ENCODE measurements at regions not wholly inside any gene's neighbourhood (a gene's known extent, or its start where the extent isn't known, plus 50 kb on each side); places are given as distances from the start of the nearest gene placed in this dataset.
"Not testable (repeated sequence)": the region's sequence is repeated elsewhere in the genome, so short reads cannot be mapped to it uniquely, and the experiment has no call there.

- Histone ChIP-seq H3K4me3 (no peak overlapping the region), H3K27ac (no peak overlapping the region), H3K4me2 (no peak overlapping the region), H3K4me1 (no peaks in the 10 kb centered on the region), H3K9me3 (no peaks in the 10 kb centered on the region)
- ChIA-PET POLR2A (no interaction called here), CTCF (interaction anchor here (0.9 kb wide), 1 partner anchor 288 kb away, joined by 3 read pairs; no protein-coding TSS in a partner anchor)
- FAIRE-seq (no peak), DNase-seq (ENCODE audit: low read depth in 1 of 2, low spot score in 1 of 2) (no peak), ATAC-seq (no peak)
- WGBS (ENCODE audit: missing lambda C conversion rate), result 50% methylated on average over 2 of the region's 5 CpGs
- no peak for TF ChIP-seq CBX8 (IDR thresholded peaks at IDR 0.05)
Measured at GRCh38 chr1:29800120-29800519, 563.8 kb downstream of the PTPRU start.

GRCh38 chr1:29798699-29799566 is 562.6 kb downstream of the PTPRU start:
- no peak for TF ChIP-seq KDM5A (IDR thresholded peaks at IDR 0.05)
- no peak for TF ChIP-seq SREBF2 (IDR thresholded peaks at IDR 0.05)
- TF ChIP-seq JUNB (IDR thresholded peaks at IDR 0.05), result no peak
- no peak for TF ChIP-seq ZFP36 (IDR thresholded peaks at IDR 0.05; ENCODE audit: borderline replicate concordance, partially characterized antibody)
- TF ChIP-seq GATA3 (IDR thresholded peaks at IDR 0.05; ENCODE audit: borderline replicate concordance), result no peak
- TF ChIP-seq REST (IDR thresholded peaks at IDR 0.05), result no peak
- no peak for TF ChIP-seq HES2 (IDR thresholded peaks at IDR 0.05)
- no peak for TF ChIP-seq ELK1 (IDR thresholded peaks at IDR 0.05; ENCODE audit: low read depth, low read length)
- TF ChIP-seq ZSCAN20 (CRISPR knock-in tag; IDR thresholded peaks at IDR 0.05), result no peak
- no peak for TF ChIP-seq FOXS1 (CRISPR knock-in tag; IDR thresholded peaks at IDR 0.05)
- TF ChIP-seq EP300 (IDR thresholded peaks at IDR 0.05), result no peak
- no peak for TF ChIP-seq RFX5 (IDR thresholded peaks at IDR 0.05)
- no peak for TF ChIP-seq NFE2L2 (conservative IDR thresholded peaks at IDR 0.05; ENCODE audit: low read length)
- TF ChIP-seq MAFK (IDR thresholded peaks at IDR 0.05; ENCODE audit: partially characterized antibody), result no peak
- TF ChIP-seq CHD4 (IDR thresholded peaks at IDR 0.05; ENCODE audit: borderline replicate concordance), result no peak
- TF ChIP-seq POLR2AphosphoS2 (conservative IDR thresholded peaks at IDR 0.05; ENCODE audit: low read length), result no peak
- TF ChIP-seq HOXB5 (CRISPR knock-in tag; IDR thresholded peaks at IDR 0.05), result no peak
- TF ChIP-seq FOSB (CRISPR knock-in tag; IDR thresholded peaks at IDR 0.05), result no peak
- TF ChIP-seq ATOH8 (CRISPR knock-in tag; IDR thresholded peaks at IDR 0.05; ENCODE audit: low read depth), result no peak
- no peak for DNase-seq (ENCODE audit: low read depth in 1 of 2, low spot score in 1 of 2)
- Histone ChIP-seq H3K27ac (no peak overlapping the region), H3K9me3 (no peaks in the 10 kb centered on the region), H3K4me2 (no peak overlapping the region), H3K4me1 (no peaks in the 10 kb centered on the region), H3K4me3 (no peak overlapping the region)
- ChIA-PET CTCF (no interaction called here), POLR2A (no interaction called here)
- no peak for ATAC-seq
- WGBS (ENCODE audit: missing lambda C conversion rate), result 43% methylated on average over 11 of the region's 13 CpGs
- no peak for FAIRE-seq

GRCh38 chr1:29797125-29797524 is 560.8 kb downstream of the PTPRU start:
- ATAC-seq; FAIRE-seq; POLR2A ChIA-PET; CTCF ChIA-PET; H3K4me2 ChIP-seq; DNase-seq (ENCODE audit: low read depth in 1 of 2, low spot score in 1 of 2); H3K4me1 ChIP-seq; H3K27ac ChIP-seq; H3K9me3 ChIP-seq; H3K4me3 ChIP-seq: not testable (repeated sequence)
- 73% methylated on average over 1 of the region's 1 CpG for WGBS (ENCODE audit: missing lambda C conversion rate)

GRCh38 chr1:29795965-29796364 is 559.6 kb downstream of the PTPRU start:
- CTCF ChIA-PET; H3K9me3 ChIP-seq; FAIRE-seq; DNase-seq (ENCODE audit: low read depth in 1 of 2, low spot score in 1 of 2); ATAC-seq; H3K4me1 ChIP-seq; POLR2A ChIA-PET; H3K4me2 ChIP-seq; H3K27ac ChIP-seq; H3K4me3 ChIP-seq: not testable (repeated sequence)
- WGBS (ENCODE audit: missing lambda C conversion rate), result 33% methylated on average over 2 of the region's 2 CpGs
